AG04450 (cell line): ENCODE measurements at regions not wholly inside any gene's neighbourhood (a gene's known extent, or its start where the extent isn't known, plus 50 kb on each side); places are given as distances from the start of the nearest gene placed in this dataset.

Experiments used
- CTCF ChIA-PET: fragments of 300-600, 350-600 bp; formaldehyde crosslinking; extraction: SDS; loops from one replicate; lab custom pipeline; 2022; ENCODE audit warnings: antibody characterized with exemption, inconsistent platforms; lab: Charles Lee
- POLR2A ChIA-PET: fragments of 350-600 bp; formaldehyde crosslinking; extraction: SDS; loops from one replicate; lab custom pipeline; 2021; ENCODE audit warnings: antibody characterized with exemption, inconsistent platforms; lab: Yijun Ruan, JAX
- DNase-seq: peaks from one replicate; pipeline ENCODE4 v3.0.0-alpha.2; 2011; ENCODE audit warnings: low read depth, low spot score
- H3K27ac ChIP-seq: one replicate; pipeline ENCODE4 v1.5.1; 2012; ENCODE audit warnings: low read depth, low read length, control low read depth
- H3K27me3 ChIP-seq: one replicate; pipeline ENCODE4 v1.6.0; 2012; ENCODE audit warnings: low read length; ENCODE audit not compliant: control insufficient read depth, insufficient read depth
- H3K4me3 ChIP-seq: 2 replicates; pipeline ENCODE4 v1.5.1; 2011; ENCODE audit warnings: mild to moderate bottlenecking, low read depth, low read length, control low read depth
- H3K9me3 ChIP-seq: 2 replicates; pipeline ENCODE4 v1.5.1; 2012; ENCODE audit warnings: low read length; ENCODE audit not compliant: control insufficient read depth, insufficient read depth
- CTCF ChIP-seq: IDR thresholded peaks from 2 replicates; pipeline ENCODE4 v1.5.1; 2011; ENCODE audit warnings: low read depth, low read length, control low read depth, inconsistent platforms

- Histone ChIP-seq H3K9me3 (no peaks in the 10 kb centered on the region), H3K27me3 (no peaks in the 10 kb centered on the region), H3K27ac (no peak overlapping the region), H3K4me3 (no peak overlapping the region)
- no peak for DNase-seq
- CTCF ChIA-PET: interaction anchor here (0.7 to 1.5 kb wide), 3 partner anchors 14 to 46 kb away, joined by 3 to 11 read pairs (median 4); no protein-coding TSS in a partner anchor
- no peak for TF ChIP-seq CTCF
- POLR2A ChIA-PET: no interaction called here
Observed at GRCh38 chr2:161049559-161049958, 110.7 kb upstream of the TANK start.

DNA sequence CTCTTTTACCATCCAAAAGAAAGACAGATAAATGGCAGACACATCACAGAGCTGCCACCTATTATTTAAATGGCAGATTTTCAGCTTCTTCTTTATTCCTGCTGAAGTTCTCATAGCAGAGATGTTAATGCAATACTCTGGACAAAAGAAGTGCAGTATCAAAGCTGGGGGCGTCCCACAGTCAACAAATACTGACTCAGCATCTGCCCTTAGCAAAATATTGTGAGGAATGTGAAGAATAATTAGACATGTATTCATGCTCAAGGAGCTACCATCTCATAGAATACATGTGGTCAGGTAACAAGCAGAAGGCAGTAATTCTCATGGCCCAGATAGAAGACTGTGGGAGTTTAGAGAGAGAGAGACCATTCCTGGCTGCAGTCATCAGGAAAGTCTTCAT, 108.0 kb upstream of the TANK start:
- DNase-seq: no peak
- no peak for TF ChIP-seq CTCF
- H3K9me3 ChIP-seq: no peaks in the 10 kb centered on the region; the same call in 1 of the 2 replicates
- CTCF ChIA-PET: interaction anchor here (5.5 kb wide), 1 partner anchor 11 kb away, joined by 40 read pairs; no protein-coding TSS in a partner anchor
- H3K27ac ChIP-seq: no peak overlapping the region
- no peaks in the 10 kb centered on the region for H3K27me3 ChIP-seq
- H3K4me3 ChIP-seq: no peak overlapping the region
- POLR2A ChIA-PET: no interaction called here

DNA sequence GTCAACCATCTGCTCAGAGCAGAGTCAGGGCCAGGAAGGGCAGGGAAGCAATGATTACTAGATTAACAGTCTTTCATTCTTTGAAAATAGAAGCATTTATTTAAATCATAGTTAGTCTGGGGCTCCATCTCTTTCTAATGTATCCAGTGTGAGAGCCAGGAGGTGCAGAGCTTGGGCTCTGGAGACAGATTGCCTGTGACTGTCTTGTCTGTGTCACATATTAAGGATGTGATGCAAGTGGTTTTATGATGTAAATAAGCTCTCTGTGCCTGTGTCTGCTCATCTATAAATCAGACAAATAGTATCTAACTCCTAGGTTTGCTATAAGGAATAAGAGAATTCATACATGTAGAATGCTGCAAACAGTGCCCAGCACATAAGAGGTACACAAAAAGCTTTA, 104.9 kb upstream of the TANK start:
- Histone ChIP-seq H3K4me3 (no peak overlapping the region), H3K27ac (no peak overlapping the region), H3K27me3 (no peaks in the 10 kb centered on the region), H3K9me3 (no peaks in the 10 kb centered on the region; the same call in 1 of the 2 replicates)
- POLR2A ChIA-PET: no interaction called here
- CTCF ChIA-PET: interaction anchor here (5.5 kb wide), 1 partner anchor 8 kb away, joined by 40 read pairs; no protein-coding TSS in a partner anchor
- TF ChIP-seq CTCF: no peak
- no peak for DNase-seq

GRCh38 chr2:161059388-161059787, 100.8 kb upstream of the TANK start:
- CTCF ChIA-PET: interaction anchor here (3.0 kb wide), 1 partner anchor 56 kb away, joined by 11 read pairs; no protein-coding TSS in a partner anchor

More at GRCh38 chr2:161059388-161059787, 100.8 kb upstream of the TANK start:
- Histone ChIP-seq H3K4me3 (no peak overlapping the region), H3K27ac (no peak overlapping the region), H3K9me3 (no peaks in the 10 kb centered on the region; the same call in 1 of the 2 replicates), H3K27me3 (no peaks in the 10 kb centered on the region)
- DNase-seq: no peak
- TF ChIP-seq CTCF: no peak
- POLR2A ChIA-PET: interaction anchor here (1.2 kb wide), 1 partner anchor 29 kb away, joined by 4 read pairs; no protein-coding TSS in a partner anchor
